Left ventricle myocardium inferior (tissue), 1 donor: ENCODE measurements at regions not wholly inside any gene's neighbourhood (a gene's known extent, or its start where the extent isn't known, plus 50 kb on each side); places are given as distances from the start of the nearest gene placed in this dataset.
"Not testable (repeated sequence)": the region's sequence is repeated elsewhere in the genome, so short reads cannot be mapped to it uniquely, and the experiment has no call there.

Experiments used
- DNase-seq: peaks from one replicate; pipeline ENCODE4 v3.0.0-alpha.2; 2020
- H3K27ac ChIP-seq: fragments of 200-600 bp; replicated peaks from 2 replicates; pipeline ENCODE4 v1.8.0; 2021
- H3K27me3 ChIP-seq: fragments of 200-600 bp; 2 replicates; pipeline ENCODE4 v1.8.0; 2021; ENCODE audit warnings: low read depth
- H3K36me3 ChIP-seq: fragments of 200-600 bp; 2 replicates; pipeline ENCODE4 v1.8.0; 2021
- H3K4me1 ChIP-seq: fragments of 200-600 bp; 2 replicates; pipeline ENCODE4 v1.8.0; 2021
- H3K4me3 ChIP-seq: fragments of 200-600 bp; 2 replicates; pipeline ENCODE4 v1.8.0; 2021; ENCODE audit warnings: mild to moderate bottlenecking, moderate library complexity
- H3K9me3 ChIP-seq: fragments of 200-600 bp; replicated peaks from 2 replicates; pipeline ENCODE4 v1.8.0; 2021
- CTCF ChIP-seq: fragments of 200-600 bp; IDR thresholded peaks from 2 replicates; pipeline ENCODE4 v1.8.0; 2021; ENCODE audit warnings: antibody characterized with exemption, mild to moderate bottlenecking, borderline replicate concordance
- intact Hi-C: fragments of 100-400 bp; cut with micrococcal nuclease; formaldehyde crosslinking; loops from one replicate; pipeline ENCODE4 v1.11.0; 2022
- donor health status: DM: no; HTN: yes; CAD: no; lungs with severe emphysema.

- no peak for DNase-seq
- no peak for TF ChIP-seq CTCF
- Histone ChIP-seq H3K36me3 (no peaks in the 10 kb centered on the region), H3K27ac (peak overlapping the region; percentile 92), H3K4me1 (peaks cover 62% of the 10 kb centered on the region), H3K4me3 (no peak overlapping the region), H3K9me3 (no peaks in the 10 kb centered on the region), H3K27me3 (peaks cover 23% of the 10 kb centered on the region)
- intact Hi-C loops, result no loop called here
Observed at GRCh38 chr1:30525631-30525970, 197.8 kb downstream of the MATN1 start.

GRCh38 chr1:30524840-30525617 lies 198.4 kb downstream of the MATN1 start:
- no peak for DNase-seq
- intact Hi-C loops, result no loop called here

GRCh38 chr1:30524025-30524555 lies 199.3 kb downstream of the MATN1 start:
- Histone ChIP-seq H3K4me1 (peaks cover 62% of the 10 kb centered on the region), H3K27me3 (peaks cover 23% of the 10 kb centered on the region), H3K27ac (peak overlapping the region; percentile 88)
- DNase-seq, intact Hi-C loops, H3K36me3 ChIP-seq, H3K9me3 ChIP-seq, H3K4me3 ChIP-seq: not testable (repeated sequence)

More at GRCh38 chr1:30524840-30525617, 198.4 kb downstream of the MATN1 start:
- Histone ChIP-seq H3K9me3 (no peaks in the 10 kb centered on the region), H3K27me3 (peaks cover 23% of the 10 kb centered on the region), H3K4me1 (peaks cover 62% of the 10 kb centered on the region), H3K4me3 (no peak overlapping the region), H3K27ac (peak overlapping the region; percentile 92), H3K36me3 (no peaks in the 10 kb centered on the region)
- no peak for TF ChIP-seq CTCF

GRCh38 chr1:30523055-30524020 lies 200.0 kb downstream of the MATN1 start:
- Histone ChIP-seq H3K9me3 (no peaks in the 10 kb centered on the region), H3K4me1 (peaks cover 62% of the 10 kb centered on the region), H3K27ac (peak overlapping the region; percentile 88), H3K4me3 (no peak overlapping the region), H3K27me3 (peaks cover 23% of the 10 kb centered on the region), H3K36me3 (no peaks in the 10 kb centered on the region)
- TF ChIP-seq CTCF, result no peak
- DNase-seq, result peak; percentile 33
- intact Hi-C loops, result no loop called here

GRCh38 chr1:30522031-30523004 lies 201.1 kb downstream of the MATN1 start:
- H3K27me3 ChIP-seq, result peaks cover 22% of the 10 kb centered on the region
- peaks cover 56% of the 10 kb centered on the region for H3K4me1 ChIP-seq
- no peak for TF ChIP-seq CTCF
- no peaks in the 10 kb centered on the region for H3K9me3 ChIP-seq
- peak overlapping the region; percentile 88 for H3K27ac ChIP-seq
- no peaks in the 10 kb centered on the region for H3K36me3 ChIP-seq
- H3K4me3 ChIP-seq, result no peak overlapping the region
- peak; percentile 82 for DNase-seq
- intact Hi-C loops, result no loop called here
